ENCODE measurements at regions not wholly inside any gene's neighbourhood (a gene's known extent, or its start where the extent isn't known, plus 50 kb on each side); places are given as distances from the start of the nearest gene placed in this dataset.
"Not testable (repeated sequence)": the region's sequence is repeated elsewhere in the genome, so short reads cannot be mapped to it uniquely, and the experiment has no call there.

- FAIRE-seq: no peak
Measured at GRCh38 chr6:139967497-139967896, 593.0 kb upstream of the CITED2 start.

GRCh38 chr6:139965393-139965792 lies 590.9 kb upstream of the CITED2 start:
- FAIRE-seq: no peak

- FAIRE-seq: no peak
Measured at GRCh38 chr6:139964737-139965136, 590.3 kb upstream of the CITED2 start.

- no peak for FAIRE-seq
Measured at GRCh38 chr6:139962654-139963347, 588.4 kb upstream of the CITED2 start.

- FAIRE-seq: no peak
Measured at GRCh38 chr6:139961190-139961589, 586.7 kb upstream of the CITED2 start.

GRCh38 chr6:139960671-139961070 lies 586.2 kb upstream of the CITED2 start:
- FAIRE-seq: no peak

GRCh38 chr6:139955366-139956155 lies 581.1 kb upstream of the CITED2 start:
- FAIRE-seq: no peak

GRCh38 chr6:139954463-139955071 lies 580.1 kb upstream of the CITED2 start:
- no peak for FAIRE-seq

GRCh38 chr6:139953780-139954179 lies 579.3 kb upstream of the CITED2 start:
- FAIRE-seq: not testable (repeated sequence)

- no peak for FAIRE-seq
Measured at GRCh38 chr6:139951172-139951571, 576.7 kb upstream of the CITED2 start.

GRCh38 chr6:139944976-139945375 lies 570.5 kb upstream of the CITED2 start:
- FAIRE-seq: no peak

- no peak for FAIRE-seq
Measured at GRCh38 chr6:139944131-139944530, 569.7 kb upstream of the CITED2 start.

- FAIRE-seq: peak; percentile 79
Measured at GRCh38 chr6:139943391-139943790, 568.9 kb upstream of the CITED2 start.

- FAIRE-seq: no peak
Measured at GRCh38 chr6:139942331-139942730, 567.9 kb upstream of the CITED2 start.

GRCh38 chr6:139941826-139942225 lies 567.4 kb upstream of the CITED2 start:
- no peak for FAIRE-seq

GRCh38 chr6:139940741-139941729 lies 566.6 kb upstream of the CITED2 start:
- FAIRE-seq: no peak

GRCh38 chr6:139939189-139939979 lies 564.9 kb upstream of the CITED2 start:
- FAIRE-seq: no peak

- no peak for FAIRE-seq
Measured at GRCh38 chr6:139932671-139933070, 558.2 kb upstream of the CITED2 start.

GRCh38 chr6:139931747-139932146 lies 557.3 kb upstream of the CITED2 start:
- FAIRE-seq: no peak

GRCh38 chr6:139927742-139928305 lies 553.4 kb upstream of the CITED2 start:
- FAIRE-seq: no peak

GRCh38 chr6:139927236-139927635 lies 552.8 kb upstream of the CITED2 start:
- no peak for FAIRE-seq
